GM18517 (cell line): ENCODE measurements at regions not wholly inside any gene's neighbourhood (a gene's known extent, or its start where the extent isn't known, plus 50 kb on each side); places are given as distances from the start of the nearest gene placed in this dataset.

Source experiments
- ATAC-seq: cut with Tn5 transposase; IDR thresholded peaks from one replicate; pipeline ENCODE4 v1.9.1; 2021; ENCODE audit warnings: mild to moderate bottlenecking, moderate library complexity; ENCODE audit not compliant: unreplicated experiment

GRCh38 chr4:112889619-112890527, 159.6 kb upstream of the ANK2 start:
- peak; percentile 49 for ATAC-seq

GRCh38 chr4:112894480-112894879, 155.0 kb upstream of the ANK2 start:
- no peak for ATAC-seq

DNA sequence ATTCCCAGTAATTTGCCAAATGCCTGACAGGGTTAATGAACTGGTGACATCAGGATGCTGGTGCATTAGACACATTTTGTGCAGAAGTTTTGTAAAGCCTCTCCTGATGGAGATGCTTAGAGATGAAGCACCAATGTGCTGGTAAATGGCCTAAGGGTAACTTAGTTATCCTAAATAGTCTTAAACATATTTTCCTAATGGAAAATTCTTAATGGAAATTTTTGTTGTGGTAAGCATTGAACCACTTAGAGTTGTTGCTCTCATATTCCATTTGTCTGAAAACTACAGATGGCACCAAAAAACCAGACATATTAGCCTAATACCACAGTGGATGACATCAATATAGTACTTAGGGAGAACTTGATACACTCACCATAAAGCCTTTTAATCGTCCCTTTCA, 154.5 kb upstream of the ANK2 start:
- no peak for ATAC-seq

DNA sequence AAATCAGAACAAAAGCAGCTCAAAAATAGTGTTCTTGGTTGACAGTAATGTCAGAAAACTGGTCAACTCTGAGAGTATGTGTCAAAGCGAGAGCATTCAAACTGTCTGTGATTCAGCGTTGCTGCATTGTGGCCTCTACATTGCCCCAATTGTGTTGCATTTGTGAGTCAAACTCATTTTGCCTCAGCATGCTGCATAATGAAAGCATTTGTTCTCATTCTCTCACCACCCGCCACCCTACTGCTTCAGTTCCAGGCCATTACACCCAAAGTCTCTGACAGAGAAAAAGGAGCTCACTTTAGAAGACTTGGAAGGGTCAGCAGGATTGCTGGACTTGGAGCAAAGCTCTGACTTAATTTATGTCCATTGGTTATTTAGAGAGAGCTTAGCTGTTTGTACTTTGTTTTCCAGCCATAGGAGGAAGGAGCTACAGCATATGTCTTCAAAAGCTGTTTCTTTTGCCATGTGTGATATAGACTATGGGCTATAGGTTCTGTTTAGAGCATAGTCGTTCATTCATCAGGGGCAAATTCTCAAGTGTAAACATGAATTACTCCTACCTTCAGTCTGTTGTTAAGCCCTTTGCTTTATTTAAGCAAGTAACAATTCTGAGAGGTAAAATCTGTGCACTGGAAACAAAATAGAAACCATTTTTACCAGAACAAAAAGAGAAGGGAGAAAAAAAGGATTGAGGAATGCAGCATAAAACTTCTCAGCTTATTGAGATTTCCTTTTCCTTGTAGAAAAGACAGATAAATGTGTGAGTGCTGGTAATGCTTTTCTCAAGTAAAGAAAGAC, 153.4 kb upstream of the ANK2 start:
- ATAC-seq: no peak

DNA sequence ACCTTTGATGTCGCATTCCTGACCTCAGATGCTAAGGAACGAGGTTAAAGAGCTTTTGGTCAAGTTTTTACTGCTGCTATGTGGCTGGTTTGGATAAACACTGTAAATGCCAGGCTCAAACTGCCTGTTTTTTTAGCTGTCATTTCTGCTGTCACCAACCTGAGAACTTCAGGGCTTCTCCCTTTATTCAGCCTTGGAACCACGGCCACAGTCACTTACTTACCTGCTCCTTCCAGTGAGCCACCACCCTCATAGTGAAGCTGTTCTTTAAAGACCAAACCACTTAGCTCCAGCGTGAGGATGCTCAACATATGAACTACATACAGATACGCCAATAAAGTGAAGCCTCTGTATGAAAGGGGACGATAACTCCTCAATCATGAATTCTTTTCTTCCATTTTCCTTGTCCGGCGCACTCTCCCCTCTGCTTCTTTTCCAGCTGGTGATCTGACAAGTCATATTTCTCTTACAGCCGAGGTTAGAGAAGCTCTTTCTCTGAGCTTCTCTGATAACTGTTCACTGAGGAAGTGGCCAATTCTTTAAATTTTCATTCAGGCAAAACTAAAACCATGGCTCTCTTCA, 152.8 kb upstream of the ANK2 start:
- no peak for ATAC-seq

GRCh38 chr4:112897543-112897942, 151.9 kb upstream of the ANK2 start:
- no peak for ATAC-seq

DNA sequence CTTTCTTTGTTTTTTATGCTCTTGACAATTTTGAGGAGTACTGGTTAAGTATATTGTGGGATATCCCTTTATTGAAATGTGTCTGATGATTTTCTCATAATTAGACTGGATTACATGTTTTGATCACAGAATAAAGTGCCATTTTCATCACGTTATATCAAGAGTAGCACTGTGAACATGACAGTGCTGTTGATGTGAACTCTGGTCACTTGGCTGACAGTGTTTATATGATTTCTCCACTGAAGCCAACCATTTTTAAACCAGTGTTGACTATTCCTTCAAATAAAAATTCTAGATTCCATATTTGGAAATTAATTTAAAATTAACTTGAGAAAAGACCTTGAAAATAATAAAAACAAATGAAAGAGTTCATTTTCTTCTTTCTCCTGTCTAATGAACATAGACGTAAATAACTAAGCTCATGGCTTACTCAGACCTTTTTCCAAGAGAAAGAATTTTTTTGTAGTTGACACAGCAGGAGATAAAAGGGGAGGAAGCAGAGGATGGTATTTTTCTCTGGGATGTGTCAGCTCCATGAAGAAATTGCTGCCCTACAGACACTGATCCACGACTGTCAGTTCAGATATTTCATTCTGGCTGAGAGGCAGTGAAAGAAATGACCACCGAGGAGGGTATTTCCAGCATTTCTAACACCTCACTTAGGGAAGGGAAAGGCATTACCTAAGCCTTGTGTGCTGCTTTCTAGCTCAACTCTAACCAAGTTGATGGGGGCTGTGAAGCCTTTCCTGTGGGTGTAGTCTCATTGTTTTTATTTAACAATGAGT, 150.9 kb upstream of the ANK2 start:
- no peak for ATAC-seq

DNA sequence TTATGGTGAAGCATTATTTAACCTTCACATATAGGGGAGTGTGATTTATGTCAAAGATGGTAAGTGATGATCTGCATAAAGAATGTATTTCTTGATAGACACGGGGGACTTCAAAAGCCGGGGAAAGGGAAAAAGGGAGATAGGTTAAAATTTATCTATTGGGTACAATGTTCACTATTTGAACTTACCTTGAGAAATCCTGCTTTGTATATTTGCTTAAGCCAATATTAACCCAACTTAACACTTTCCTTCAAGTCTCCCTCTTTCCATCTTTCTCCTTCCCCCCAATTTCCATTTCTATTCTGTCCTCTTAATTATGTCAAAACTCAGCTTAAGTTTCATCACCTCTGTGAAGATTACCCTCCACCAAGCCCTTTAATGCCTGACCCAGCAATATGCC, 149.0 kb upstream of the ANK2 start:
- no peak for ATAC-seq

- no peak for ATAC-seq
Measured at GRCh38 chr4:112901962-112902411, 147.5 kb upstream of the ANK2 start.

DNA sequence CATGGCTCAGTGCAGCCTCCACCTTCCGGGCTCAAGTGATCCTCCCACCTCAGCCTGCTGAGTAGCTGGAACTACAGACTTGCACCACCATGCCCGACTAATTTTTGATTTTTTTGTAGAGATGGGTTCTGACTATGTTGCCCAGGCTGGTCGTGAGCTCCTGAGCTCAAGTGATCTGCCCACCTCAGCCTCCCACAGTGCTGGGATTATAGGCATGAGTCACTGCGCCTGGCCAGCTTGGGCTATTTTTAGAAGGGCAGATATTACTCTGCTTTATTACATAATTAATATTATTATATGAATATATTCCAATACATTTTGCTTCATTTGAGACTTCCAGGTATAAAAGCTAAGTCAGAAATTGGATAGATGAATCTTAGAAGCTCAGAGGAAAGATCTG, 143.7 kb upstream of the ANK2 start:
- ATAC-seq: no peak

DNA sequence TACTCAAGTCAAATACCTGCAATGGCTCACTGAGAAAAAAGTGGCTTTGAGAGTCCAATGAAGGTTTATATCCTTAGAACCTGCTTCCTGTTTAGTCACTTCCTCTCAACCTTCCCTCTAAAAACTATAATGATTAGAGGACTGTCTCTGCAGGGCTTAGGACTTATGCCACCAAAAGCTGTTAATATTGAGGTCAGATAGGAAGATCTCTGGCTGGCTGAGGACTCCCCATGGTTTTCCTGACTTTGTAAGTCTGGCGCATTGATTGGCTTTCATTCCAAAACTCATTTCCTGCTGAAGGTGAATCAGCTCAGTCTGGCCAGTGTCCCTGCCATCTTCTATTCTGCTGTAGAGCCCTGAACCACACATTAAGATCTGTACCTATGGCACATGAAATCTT, 140.9 kb upstream of the ANK2 start:
- ATAC-seq: no peak

- no peak for ATAC-seq
Measured at GRCh38 chr4:112910109-112910736, 139.2 kb upstream of the ANK2 start.

GRCh38 chr4:112916868-112917267, 132.6 kb upstream of the ANK2 start:
- ATAC-seq: no peak

DNA sequence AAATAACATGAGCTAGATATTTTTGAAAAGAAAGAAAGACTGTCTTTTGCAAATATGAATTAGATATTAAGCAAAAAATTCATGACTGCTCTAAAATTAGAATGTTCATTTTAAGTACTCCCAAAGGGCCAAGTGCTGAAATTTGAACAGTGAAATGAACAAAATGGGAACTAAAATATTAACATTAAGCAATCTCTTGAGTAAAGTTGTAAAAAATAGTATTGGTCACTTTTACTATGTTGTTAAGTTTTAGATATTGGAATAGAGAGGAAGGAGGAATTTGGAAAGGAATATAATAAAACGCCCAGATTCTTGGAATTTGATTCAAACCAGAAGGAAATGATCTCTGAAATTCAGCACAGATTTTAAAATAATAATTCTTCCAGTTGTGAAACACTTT, 125.9 kb upstream of the ANK2 start:
- no peak for ATAC-seq

- no peak for ATAC-seq
Measured at GRCh38 chr4:112926819-112927218, 122.6 kb upstream of the ANK2 start.

DNA sequence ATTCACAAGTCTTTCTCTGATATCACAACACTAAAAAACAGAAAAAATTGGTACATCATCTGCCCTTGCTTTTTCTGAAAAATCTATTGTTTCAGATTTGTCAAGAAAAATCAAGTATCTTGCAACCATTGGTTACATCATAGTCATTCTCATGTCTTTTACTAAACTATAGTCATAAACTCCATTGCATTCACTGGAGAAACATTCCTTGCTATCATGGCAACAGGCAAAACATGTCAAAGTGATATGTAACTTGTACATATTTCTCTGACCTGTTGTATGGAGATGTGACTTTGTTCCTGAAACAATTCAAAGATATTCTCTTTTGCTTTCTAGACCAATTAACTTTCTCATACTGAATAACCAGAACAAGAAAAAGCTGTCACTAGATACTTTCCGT, 121.9 kb upstream of the ANK2 start:
- ATAC-seq: no peak

DNA sequence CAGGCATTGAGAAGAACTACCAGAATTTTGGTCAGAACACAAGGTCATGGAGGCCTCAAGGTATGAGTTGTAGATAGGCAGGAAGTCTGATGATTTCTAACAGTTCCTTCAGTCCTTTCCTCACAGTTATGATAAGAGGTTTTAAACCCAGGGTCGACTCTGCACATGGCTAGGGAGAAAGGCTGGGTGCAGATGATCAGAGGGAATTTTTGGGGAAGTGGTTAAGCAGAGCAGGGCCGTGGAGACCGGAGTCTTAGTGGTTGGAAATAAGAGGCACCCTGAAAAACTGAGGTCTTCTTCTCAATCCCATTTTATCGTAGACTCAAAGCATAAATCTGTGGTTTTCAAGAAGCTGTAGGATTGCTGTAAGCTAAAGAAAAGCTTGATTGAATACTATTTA, 118.5 kb upstream of the ANK2 start:
- no peak for ATAC-seq

- ATAC-seq: no peak
Measured at GRCh38 chr4:112933790-112934189, 115.7 kb upstream of the ANK2 start.

DNA sequence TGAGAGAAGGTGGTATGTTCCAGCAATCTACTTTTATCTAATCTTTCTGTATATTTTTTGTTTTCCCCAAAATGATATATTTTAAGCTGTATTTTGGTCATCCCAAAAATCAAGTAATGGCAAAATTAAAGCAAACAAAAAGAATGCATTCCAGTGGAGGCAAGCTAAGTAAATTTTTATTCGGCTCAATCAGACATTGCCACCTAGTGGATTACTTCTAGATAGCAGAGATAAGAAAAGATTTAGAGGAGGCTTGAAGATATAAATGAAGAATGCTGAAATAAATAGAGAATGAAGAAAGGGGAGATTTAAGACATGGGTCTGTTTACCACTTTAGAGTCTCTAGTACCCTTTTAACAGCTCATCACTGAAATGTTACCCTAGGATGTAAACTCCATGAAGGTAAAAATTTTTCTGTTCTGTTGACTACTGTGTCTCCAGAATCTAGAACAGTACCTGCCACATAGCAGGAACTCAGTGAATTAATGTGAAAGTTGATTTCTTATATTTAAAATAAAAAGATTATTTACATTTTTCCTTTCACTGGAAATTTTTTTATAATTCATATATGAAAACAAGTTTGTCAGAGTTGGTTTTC, 110.9 kb upstream of the ANK2 start:
- no peak for ATAC-seq

DNA sequence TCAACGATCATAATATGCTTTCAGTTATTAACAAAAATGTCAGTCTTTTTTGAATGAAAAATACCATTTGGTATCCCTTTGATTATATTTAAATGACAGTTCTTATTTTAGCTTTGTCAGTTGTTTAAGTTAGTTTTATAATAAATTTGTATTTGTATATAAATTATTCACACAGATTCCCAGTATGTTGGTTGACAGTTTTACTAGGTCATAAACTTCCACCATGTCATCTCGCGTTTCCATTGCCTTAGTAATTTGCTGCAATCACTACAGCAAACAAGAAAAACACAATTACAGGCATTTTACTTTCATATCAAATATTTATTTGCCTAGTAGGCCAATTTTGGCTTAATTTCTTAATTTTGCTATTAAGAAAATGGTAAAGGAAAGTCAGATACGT, 109.6 kb upstream of the ANK2 start:
- no peak for ATAC-seq
